GM21367 (cell line): ENCODE measurements at regions not wholly inside any gene's neighbourhood (a gene's known extent, or its start where the extent isn't known, plus 50 kb on each side); places are given as distances from the start of the nearest gene placed in this dataset.
"Not testable (repeated sequence)": the region's sequence is repeated elsewhere in the genome, so short reads cannot be mapped to it uniquely, and the experiment has no call there.

ENCODE experiments used
- ATAC-seq: cut with Tn5 transposase; IDR thresholded peaks from one replicate; pipeline ENCODE4 v1.9.1; 2021; ENCODE audit not compliant: unreplicated experiment

- ATAC-seq: not testable (repeated sequence)
Measured at GRCh38 chr21:31417214-31417613, 73.2 kb upstream of the TIAM1 start.

DNA sequence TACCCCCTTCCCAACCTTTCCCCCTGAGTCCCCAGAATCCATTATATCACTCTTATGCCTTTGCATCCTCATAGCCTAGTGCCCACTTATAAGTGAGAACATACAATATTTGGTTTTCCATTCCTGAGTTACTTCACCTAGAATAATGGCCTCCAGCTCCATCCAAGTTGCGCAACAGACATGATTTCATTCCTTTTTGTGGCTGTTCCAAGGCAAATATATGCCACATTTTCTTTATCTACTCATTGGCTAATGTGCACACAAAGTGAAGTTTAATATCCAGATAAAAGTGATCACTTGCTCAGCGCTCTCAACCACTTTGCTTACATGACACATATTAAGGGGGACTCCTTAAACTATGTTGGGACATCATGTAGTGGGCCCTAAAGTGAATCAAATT, 72.4 kb upstream of the TIAM1 start:
- no peak for ATAC-seq

- ATAC-seq: no peak
Measured at GRCh38 chr21:31414263-31415000, 70.4 kb upstream of the TIAM1 start.

GRCh38 chr21:31413698-31414097, 69.6 kb upstream of the TIAM1 start:
- ATAC-seq: no peak

DNA sequence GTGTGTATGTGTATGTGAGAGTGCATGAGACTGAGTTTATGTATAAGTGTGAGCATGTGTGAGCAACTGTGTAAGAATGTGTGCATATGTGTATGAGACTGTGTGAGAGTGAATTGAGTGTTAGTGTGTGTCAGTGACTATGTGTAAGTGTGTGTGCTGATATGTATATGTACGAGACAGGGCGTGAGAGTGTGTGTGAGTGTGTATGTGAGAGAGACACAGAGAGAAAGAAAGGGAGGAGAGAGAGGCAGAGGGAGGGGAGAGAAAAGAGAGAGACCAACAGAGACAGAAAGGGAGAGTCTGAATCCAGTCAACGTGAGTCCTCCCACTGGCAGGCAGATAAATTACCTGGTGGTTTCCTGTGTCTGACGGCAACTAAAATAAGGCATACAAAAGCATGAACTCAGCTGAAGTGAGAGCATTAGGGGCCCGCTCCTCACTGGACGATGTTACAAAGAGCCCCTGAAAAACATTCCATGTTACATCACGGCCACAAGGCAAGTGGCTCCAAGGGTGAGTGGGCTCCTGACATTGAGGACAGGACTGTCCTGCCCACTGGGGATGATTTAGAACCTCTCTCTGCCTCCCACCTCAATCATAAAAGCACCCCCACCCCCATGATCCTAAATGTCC, 66.6 kb upstream of the TIAM1 start:
- no peak for ATAC-seq

GRCh38 chr21:31409831-31410487, 65.9 kb upstream of the TIAM1 start:
- ATAC-seq: no peak

GRCh38 chr21:31408301-31409088, 64.4 kb upstream of the TIAM1 start:
- ATAC-seq: no peak

DNA sequence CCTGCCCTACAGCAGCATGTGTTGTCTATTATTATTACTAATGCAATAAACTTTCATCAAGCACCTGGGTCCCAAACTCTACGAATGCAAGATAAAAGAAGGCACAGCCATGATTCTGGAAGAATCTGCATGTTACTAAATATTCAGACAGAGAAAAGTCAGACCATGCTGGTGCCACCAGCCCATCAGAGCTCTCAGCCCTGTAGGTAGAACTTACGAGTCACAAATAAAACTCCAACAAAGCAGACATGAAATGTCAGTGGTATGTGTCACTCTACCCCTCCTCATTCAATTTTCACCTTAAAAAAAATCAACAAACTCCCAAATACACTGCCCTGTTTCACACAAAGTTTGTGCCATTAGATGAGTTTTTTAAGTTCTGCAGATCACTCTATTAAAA, 62.4 kb upstream of the TIAM1 start:
- no peak for ATAC-seq

- ATAC-seq: no peak
Measured at GRCh38 chr21:31405604-31406003, 61.5 kb upstream of the TIAM1 start.

DNA sequence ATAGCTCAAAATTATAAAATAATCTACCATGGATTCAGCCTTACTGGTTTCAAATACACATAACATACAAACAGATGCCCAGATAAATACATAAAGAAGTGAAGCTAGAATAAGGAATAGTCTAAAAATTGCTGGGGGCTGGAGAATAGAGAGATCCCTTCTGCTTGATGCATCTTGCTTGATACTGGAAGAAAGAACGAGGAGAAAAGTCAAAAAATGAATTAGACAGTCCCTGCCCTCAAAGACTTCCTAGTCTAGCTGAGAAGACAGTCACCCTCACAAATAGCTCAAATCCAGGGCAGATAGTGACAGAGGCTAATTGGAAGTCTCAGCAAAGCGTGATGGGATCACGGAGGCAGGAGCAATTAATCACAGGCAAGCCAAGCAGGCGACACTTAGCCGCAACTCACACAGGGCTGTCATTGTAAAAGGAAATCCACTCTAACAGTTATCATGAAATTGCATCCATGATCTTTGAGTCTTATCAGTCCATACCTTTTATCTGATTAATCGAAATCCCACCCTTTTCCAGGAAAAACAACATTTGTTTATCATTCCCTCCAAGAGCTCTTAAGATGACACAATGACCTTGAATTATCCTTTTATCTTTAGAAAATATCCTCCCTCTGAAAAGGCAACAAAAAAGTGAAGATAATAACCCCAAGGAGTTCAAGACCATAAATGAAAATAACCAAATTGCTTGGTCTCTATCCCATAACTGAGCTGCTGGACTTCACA, 59.7 kb upstream of the TIAM1 start:
- ATAC-seq: no peak

GRCh38 chr21:31399591-31399990, 55.5 kb upstream of the TIAM1 start:
- ATAC-seq: no peak

DNA sequence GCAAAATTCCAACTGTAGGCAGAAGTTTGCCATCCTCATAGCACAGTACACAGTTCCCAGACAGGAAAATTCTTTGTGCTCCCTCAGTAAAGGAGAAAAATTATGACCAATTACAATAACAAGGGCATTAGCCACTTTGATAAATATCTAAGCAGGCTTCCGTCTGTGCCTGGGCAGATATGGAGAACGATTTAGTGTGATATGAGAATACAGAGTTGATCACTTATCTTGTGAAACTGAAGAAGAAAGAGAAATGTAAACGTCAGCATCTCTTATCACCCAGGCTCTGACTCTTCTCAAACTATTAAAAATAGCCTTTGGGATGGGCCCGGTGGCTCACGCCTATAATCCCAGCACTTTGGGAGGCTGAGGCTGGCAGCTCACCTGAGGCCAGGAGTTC, 54.5 kb upstream of the TIAM1 start:
- no peak for ATAC-seq

DNA sequence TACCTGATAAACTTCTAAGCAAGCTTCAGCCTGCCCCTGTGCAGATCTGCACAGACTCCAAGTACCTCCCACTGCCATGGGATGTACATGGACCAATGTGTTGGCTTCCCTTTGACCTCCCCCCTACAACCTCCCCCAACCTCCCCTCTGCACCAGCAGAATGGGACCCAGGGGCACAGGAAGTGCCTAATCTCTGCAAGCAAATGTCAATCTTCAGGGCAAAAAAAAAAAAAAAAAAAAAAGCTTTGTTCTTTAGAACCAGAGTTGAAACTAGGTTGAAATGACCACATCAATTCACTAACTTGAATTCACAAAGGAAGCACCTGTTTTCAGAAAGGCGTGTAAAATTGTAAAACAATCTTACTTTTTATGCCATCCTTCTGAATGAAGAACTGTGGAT, 53.9 kb upstream of the TIAM1 start:
- ATAC-seq: no peak

DNA sequence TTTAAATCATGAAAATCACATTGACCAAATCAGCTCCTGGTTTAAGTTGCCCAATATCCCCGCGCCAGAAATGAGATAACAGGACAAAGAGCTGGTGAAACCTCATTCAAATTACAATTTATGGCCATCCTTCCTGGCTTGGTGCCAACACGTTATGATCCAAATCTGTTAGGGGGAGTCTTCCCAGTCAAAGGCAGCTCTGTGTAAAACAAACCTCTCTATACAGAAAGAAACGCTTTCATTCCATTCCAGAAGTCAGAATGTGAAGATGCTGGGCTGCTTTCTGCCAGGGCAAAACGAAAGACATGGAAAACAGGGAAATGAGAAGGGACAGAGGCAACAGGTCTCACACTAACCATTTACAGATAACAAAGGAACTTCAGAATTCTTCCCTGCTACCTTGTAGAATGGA, 53.5 kb upstream of the TIAM1 start:
- no peak for ATAC-seq

GRCh38 chr21:31397030-31397429, 53.0 kb upstream of the TIAM1 start:
- ATAC-seq: no peak

DNA sequence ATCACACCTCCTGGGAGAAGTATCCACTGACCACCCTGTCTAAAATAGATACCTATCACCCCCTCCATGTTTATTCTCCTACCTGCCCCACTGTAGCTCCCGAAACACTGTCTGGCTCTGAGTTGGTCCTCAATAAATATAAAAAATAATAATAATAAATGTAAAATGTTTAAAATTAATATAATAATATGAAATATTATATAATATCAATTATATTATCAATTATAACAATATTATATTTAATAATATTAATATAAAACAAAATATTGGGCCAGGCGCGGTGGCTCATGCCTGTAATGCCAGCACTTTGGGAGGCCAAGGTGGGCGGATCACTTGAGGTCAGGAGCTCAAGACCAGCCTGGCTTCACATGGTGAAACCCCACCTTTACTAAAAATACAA, 52.3 kb upstream of the TIAM1 start:
- no peak for ATAC-seq

GRCh38 chr21:31395791-31396190, 51.7 kb upstream of the TIAM1 start:
- ATAC-seq: no peak

DNA sequence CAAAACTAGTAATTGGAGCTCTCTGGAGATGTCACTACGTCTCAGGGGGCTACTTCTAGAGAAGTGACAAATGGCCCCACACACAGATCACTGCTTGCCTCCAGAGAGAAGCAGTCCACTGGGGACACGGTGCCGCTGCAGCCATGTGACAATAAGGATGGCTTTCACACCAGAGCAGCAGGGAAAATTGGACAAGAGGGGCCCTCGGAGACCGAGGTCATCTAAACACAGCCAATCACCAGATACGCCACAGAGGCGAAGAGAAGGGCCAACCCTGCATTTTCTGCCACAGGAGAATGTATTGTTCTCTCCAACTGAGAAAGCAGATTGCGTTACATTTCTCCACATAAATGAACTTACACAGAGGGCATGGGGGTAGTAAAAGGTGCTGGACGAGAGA, 51.2 kb upstream of the TIAM1 start:
- no peak for ATAC-seq

DNA sequence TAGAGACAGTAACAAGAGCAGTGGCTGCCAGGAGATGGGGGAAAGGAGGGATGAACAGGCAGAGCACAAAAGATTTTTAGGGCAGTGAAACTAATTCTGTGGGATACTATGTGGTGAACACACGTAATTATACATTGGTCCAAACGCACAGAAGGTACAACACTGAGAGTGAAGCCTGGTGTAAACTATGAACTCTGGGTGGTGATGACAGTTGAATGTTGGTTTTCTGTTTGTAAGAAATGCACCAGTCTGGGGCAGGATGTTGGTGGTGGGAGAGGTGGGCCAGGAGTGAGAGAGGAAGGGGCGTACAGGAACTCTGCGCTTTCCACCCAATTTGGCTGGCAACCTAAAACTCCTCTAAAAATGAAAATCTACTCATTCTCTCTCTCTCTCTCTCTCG, 50.2 kb upstream of the TIAM1 start:
- no peak for ATAC-seq
